RCC 7860 (cell line): ENCODE measurements at regions not wholly inside any gene's neighbourhood (a gene's known extent, or its start where the extent isn't known, plus 50 kb on each side); places are given as distances from the start of the nearest gene placed in this dataset.
"Not testable (repeated sequence)": the region's sequence is repeated elsewhere in the genome, so short reads cannot be mapped to it uniquely, and the experiment has no call there.

ENCODE experiments used
- DNase-seq: peaks from one replicate; pipeline ENCODE4 v3.0.0-alpha.2; 2015; ENCODE audit warnings: low spot score
- FAIRE-seq: peaks from 2 replicates; lab custom pipeline; 2012; peaks lifted over from hg19 to GRCh38; lab: Jason Lieb, UNC

DNA sequence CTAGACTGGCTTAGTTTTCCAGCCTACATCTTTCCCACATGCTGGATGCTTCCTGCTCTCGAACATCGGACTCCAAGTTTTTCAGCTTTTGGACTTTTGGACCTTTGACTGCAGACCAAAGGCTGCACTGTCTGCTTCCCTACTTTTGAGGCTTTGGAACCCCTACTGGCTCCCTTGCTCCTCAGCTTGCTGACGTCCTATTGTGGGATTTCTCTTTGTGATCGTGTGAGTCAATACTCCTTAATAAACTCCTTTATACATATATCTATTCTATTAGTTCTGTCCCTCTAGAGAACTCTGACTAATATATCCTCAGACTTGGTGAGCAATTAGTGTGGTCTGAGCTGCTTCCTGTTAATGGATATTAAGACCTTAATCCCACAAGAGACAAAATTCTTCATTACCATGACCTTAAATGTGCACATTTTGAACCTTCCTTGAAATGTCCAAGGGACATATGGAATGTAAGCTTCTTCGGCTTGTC lies 752.9 kb downstream of the CDH18 start:
- FAIRE-seq = no peak
- no peak for DNase-seq

DNA sequence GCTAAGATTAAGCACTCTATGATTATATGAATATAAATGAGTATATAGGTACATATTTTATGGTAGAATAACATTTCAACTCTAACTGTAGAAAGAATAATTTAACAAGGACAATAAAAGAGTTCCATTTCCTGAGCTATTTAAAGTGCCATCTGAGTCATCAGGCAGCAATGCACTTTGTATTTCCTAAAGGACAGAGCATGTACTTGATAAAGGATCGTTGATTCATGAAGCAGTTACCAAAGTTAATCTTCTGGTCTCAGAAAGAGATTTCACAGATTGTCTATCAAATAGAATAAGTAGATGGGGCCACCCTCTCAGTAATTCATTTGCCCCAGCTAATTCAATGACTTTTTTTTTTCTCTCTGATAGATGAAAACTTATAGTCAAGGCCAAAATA lies 747.8 kb downstream of the CDH18 start:
- DNase-seq (peak; percentile 53), FAIRE-seq (peak; percentile 59)

DNA sequence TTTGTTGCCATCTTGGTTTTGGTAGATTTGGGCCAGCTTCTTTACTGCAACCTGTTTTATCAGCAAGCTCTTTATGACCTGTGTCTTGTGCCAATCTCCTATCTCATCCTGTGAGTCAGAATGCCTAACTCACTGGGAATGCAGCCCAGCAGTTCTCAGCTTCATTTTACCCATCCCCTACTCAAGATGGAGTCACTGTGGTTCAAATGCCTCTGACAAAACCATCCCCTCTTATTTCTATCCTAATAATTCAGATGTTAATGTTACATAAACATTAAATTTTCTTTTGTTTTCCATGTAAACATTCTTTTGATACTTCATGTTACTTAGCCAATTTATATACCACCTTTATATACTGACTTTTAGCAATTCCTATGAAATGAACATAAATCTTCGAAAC lies 746.3 kb downstream of the CDH18 start:
- peak; percentile 52 for DNase-seq
- FAIRE-seq = peak; percentile 20

DNA sequence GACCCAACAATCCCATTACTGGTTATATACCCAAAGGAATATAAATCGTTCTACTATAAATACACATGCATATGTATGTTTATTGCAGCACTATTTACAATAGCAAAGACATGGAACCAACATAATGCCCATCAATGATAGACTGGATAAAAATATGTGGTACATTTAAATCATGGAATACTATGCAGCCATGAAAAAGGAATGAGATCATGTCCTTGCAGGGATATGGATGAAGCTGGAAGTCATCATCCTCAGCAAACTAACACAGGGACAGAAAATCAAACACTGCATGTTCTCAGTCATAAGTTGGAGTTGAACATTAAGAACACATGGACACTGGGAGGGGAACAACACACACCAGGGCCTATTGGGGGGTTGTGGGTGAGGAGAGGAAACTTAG lies 741.8 kb downstream of the CDH18 start:
- DNase-seq, FAIRE-seq: not testable (repeated sequence)

DNA sequence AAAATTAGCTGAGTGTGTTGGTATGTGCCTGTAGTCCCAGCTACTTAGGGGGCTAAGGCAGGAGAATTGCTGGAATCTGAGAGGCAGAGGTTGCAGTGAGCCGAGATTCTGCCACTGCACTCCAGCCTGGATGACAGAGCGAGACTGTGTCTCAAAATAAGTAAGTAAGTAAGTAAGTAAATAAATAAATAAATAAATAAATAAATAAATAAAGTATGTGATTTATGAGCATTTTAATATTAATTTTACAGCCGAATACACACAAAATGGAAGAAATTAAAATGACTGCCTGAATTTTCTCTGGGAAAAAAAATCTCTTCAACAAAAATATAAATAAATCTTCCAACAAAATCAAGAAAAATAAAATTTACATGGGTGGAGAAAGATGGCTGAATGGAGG lies 740.7 kb downstream of the CDH18 start:
- DNase-seq (no peak), FAIRE-seq (no peak)

DNA sequence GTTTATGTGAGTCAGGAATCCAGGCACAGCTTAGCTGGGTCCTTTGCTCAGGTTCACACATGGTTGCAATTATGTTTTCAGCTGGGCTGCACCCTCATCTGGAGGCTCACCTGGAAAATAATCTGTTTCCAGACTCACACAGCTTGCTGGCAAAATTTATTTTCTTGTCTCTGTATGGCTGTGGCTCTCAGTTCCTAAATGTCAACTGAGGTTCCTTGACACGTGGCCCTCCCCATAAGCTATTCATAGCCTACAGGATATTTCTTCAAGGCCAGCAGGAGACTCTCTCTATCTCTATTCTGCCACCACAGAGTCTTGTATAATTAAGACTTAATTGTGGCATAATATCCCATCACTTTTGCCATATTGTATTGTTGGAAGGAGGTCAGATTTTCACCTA lies 732.0 kb downstream of the CDH18 start:
- DNase-seq (no peak), FAIRE-seq (no peak)

DNA sequence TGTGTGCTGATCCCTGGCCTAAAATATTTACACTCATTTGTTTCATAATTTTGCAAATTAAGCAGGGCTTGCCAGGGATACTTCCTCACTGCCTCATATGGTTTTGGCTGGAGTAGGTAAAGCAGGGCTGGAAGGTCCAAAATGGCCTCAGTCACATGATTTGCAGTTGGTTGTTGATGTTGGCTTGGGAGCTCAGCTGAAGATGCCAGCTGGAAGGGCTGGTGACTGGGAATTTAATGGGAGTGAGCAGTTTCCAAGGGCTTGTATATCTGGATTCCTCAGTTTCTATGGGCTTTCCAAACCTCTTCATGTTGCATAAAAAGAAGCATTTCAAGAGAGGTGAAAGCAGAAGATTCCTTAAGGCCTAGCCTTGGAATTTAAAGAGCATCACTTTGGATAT lies 729.3 kb downstream of the CDH18 start:
- DNase-seq = no peak
- FAIRE-seq = no peak

DNA sequence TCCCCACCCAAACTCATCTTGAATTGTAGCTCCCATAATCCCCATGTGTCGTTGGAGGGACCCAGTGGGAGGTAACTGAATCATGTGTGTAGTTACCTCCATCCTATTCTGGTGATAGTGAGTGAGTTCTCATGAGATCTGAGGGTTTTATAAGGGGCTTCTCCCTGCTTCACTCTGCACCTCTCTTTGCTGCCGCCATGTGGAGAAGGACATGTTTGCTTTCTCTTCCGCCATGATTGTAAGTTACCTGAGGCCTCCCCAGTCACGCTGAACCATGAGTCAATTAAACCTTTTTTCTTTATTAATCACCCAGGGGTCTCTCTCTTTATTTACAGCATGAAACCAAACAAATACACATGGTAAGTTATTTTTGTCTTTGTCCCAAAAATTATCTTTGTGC lies 726.1 kb downstream of the CDH18 start:
- FAIRE-seq (no peak), DNase-seq (no peak)

DNA sequence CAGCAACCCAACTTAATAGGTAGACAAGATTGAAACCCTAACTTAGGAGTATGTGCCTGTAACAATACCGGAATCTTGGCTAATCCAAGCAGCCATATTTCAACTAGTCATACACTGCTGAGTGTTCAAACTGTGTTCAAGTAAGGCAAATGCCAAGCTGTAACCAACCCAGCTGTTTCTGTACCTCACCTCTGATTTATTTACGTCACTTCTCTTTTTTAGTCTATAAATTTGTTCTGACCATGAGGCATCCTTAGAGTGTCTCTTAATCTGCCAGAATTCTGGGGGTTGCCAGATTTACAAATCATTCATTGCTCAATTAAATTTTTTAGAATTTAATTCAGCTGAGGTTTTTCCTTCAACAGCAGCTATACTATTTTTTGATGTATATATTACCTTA lies 723.2 kb downstream of the CDH18 start:
- FAIRE-seq (no peak), DNase-seq (no peak)

DNA sequence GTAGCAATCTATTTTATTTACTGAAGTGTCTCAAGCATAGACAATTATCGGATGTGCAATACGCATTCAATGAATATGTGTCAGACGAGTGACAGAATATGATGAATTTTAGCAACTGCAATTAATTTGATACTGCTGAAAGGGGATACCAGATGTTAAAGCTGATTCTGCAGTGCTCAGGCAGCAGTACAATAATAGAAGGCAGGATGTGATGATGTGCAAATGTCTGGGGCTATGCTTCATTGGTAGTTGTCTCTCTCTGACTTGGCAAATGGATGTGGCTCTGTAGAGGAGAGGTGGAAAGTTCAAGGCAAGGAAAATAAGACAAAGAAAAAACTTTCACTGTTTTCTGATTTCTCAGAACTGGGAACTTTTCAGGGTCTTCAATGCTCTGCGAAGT lies 721.2 kb downstream of the CDH18 start:
- FAIRE-seq = no peak
- DNase-seq = no peak

DNA sequence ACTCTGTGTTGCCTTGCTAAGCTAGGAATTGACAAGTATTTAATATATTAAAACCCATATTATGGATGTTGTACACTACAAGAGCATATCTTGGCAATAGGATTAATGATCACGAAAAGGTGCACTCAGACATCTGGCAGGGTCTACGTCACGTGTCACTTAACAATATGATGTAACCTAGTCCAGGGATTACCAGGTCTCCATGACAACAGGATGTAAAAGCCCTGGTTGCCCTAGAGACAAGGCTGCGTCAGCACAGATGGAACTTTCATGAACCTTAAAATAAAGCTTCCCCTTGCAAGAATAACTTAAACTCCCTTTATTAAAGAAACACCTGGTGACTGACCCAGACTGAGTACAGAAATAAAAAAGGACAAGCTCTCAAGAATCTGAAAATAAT lies 717.8 kb downstream of the CDH18 start:
- FAIRE-seq (no peak), DNase-seq (no peak)

DNA sequence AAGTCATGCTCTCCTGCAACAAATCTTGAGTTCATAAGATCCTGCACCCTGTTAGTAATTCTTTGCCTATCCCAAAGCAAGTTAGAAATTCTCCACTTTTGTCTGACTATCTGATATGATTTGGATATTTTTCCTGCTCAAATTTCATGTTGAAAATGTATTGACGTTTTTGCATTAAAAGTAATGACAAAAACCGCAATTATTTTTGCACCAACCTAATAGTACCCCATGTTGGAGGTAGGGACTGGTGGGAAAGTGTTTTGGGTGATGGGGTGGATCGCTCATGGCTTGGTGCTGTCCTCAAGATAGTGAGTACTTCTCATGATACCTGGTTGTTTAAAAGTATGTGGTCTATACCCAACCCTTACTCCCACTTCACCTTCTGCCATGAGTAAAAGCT lies 713.4 kb downstream of the CDH18 start:
- DNase-seq (no peak), FAIRE-seq (no peak)

DNA sequence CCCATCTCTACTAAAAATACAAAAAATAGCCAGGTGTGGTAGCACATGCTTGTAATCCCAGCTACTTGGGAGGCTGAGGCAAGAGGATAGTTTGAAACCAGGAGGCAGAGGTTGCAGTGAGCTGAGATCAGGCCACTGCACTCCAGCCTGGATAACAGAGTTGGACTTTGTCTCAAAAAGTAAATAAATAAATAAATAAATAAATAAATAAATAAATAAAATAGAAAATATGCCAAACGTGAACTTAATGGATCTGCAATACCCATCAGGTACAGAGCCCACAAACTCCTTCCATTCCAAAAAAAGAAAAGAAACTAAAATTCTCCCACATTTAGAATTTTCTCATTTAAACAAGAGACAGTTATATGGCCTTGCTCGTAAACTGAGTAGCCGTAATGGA lies 702.7 kb downstream of the CDH18 start:
- DNase-seq (no peak), FAIRE-seq (no peak)

DNA sequence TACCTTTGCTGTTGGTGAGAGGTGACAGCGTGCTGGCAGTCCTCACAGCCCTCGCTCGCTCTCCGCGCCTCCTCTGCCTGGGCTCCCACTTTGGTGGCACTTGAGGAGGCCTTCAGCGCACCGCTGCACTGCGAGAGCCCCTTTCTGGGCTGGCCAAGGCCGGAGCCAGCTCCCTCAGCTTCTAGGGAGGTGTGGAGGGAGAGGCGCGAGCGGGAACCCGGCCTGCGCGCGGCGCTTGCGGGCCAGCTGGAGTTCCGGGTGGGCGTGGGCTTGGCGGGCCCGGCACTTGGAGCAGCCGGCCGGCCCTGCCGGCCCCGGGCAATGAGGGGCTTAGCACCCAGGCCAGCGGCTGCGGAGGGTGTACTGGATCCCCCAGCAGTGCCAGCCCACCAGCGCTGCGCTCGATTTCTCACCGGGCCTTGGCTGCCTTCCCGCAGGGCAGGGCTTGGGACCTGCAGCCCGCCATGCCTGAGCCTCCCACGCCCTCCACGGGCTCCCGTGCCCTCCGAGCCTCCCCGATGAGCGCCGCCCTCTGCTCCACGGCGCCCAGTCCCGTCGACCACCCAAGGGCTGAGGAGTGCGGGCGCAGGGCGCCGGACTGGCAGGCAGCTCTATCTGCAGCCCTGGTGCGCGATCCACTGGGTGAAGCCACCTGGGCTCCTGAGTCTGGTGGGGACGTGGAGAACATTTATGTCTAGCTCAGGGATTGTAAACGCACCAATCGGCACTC lies 700.3 kb downstream of the CDH18 start:
- not testable (repeated sequence) for FAIRE-seq, DNase-seq

DNA sequence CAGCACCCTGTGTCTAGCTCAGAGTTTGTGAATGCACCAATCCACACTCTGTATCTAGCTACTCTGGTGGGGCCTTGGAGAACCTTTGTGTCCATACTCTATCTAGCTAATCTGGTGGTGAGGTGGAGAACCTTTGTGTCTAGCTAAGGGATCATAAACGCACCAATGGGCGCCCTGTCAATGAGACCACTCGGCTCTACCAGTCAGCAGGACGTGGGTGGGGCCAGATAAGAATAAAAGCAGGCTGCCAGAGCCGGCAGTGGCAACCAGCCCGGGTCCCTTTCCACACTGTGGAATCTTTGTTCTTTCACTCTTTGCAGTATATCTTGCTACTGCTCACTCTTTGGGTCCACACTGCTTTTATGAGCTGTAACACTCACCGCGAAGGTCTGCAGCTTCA lies 699.7 kb downstream of the CDH18 start:
- FAIRE-seq, DNase-seq: not testable (repeated sequence)

DNA sequence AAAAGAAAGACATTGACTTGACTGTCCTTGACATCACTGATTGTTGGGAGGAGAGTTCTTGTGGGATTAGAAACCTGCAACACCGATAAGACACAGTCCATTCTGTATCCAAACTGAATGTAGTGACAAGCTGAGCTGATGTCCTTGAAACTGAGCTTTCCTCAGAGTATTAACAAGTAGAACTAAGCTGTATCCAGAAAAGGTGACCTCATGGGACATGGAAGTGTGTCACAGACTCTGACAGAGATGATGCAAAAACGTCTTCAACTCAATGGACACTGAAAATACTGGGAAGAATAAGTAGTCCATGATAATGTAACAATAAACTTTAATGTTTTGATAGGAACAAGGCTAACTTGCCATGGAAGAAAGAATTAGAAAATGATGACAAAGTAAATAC lies 690.1 kb downstream of the CDH18 start:
- FAIRE-seq = no peak
- no peak for DNase-seq

DNA sequence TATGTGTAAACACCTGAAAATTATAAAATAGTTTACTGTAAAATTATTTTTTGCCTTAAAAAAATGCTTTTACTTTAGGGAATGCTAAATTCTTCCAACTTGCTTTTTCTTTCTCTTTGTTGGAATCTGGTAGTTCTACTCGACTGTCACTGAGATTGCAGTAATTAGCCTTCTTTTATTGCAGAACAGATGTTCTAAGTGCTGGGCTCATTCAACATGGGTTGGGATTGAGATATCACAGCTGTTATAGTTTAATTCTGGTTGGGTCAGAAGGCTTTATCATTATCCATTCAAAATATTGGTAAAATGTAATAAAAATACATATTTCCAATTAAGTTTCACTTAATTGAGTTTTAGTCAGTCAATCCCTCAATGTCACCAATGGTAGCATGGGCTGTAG lies 686.7 kb downstream of the CDH18 start:
- FAIRE-seq (no peak), DNase-seq (no peak)

DNA sequence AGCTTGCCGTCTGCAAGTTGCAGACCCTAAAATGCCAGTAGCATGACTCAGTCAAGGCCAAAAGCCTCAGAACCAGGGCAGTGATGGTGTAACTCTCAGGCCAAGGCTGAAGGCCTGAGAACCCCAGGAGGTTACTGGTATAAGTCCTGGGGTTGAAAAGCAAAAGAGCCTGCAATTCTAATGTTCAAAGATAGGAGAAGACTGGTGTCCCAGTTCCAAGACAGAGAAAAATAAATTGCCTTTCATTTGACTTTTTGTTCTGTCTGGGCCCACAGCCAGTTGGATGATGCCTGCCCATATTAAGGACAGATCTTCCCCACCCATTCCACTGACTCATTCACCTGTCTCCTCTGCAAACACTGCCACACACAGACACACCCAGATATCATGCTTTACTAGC lies 673.2 kb downstream of the CDH18 start:
- DNase-seq (peak; percentile 46), FAIRE-seq (no peak)

DNA sequence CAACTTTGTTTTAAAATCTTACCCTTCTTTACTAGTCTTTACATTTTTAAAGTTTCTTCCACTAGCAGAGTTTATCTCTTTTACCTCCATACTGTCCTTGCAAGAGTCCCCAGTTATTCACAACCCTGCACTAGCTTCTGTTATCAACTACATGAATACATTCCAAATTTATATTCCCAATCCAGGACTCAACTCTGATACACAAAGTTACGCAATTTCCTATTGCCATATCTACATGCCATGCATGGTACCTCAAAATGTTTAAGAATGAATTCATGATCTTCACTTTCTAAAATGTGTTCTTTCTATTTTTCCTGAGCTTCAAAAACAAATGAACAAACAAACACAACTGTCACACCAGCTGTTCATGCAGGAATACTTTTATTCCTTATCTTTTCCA lies 668.7 kb downstream of the CDH18 start:
- no peak for DNase-seq
- no peak for FAIRE-seq

DNA sequence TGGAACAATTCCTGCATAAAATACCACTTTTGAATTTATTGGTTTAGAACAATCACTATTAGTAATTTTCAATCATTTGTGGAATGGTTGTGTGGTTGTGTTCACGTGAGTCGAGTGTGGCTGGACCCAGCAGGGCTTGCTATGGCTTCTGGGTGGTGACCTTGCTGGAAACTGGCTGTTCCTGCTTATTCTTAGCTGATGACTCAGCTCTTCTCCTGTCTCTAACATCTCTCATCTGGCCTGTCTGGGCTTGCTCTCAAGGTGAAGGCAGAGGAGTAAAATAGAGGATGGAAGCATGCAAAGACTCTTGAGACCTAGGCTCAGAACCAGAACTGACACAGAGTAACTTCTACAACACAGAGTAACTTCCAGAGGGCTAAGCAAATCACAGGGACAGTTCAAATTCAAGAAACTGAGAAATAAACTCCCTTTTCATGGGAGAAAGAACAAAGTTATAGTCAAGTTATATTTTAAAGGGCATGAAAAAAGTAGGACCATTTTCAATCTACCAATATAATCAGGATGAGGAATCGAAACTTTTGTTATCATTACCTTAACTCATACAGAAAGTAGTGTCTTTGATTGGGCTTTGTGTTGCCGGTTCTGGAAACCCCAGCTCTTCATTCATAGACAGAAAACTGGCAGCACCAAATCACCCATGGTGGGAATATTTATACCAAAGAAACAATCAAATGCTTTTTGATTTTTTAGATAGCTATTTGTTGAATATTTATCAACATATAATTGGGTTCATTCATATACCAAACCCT lies 665.1 kb downstream of the CDH18 start:
- DNase-seq (peak; percentile 42), FAIRE-seq (no peak)

DNA sequence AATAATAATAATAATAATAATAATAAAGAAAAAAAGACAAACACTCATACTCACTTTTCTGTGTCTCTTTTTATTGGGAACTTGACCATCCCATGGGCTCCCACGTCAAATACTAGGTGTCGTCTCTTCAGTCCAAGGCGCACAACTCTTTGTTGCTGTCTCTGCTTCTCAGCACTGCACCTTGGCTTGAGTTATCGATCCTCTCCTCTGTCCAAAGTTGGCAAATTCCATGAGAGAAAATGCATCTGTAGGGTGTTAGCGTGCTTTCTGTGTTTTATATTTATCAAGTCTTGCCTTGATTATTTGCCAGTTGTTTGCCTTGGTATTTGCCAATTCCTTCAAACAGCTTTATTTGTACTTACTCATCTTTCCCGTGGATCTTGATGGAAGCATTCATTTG lies 653.7 kb downstream of the CDH18 start:
- DNase-seq = no peak
- no peak for FAIRE-seq

DNA sequence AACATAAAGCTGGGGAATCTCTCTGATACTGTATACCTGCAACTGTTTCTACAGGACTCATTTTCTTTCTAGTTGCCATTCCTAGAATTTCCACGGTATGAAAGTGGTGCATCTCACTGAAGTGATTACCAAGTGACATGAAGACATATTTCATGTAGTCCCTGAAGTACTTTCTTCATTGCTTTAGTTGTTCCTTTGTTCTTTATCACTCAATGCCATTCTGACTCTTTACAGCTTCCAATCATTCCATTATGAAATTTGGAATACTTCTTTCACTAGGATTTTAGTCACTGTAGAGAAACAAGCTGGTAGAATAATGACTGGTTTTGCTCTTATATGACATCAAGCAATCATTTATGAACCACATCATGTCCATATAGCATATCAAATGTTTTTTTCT lies 645.1 kb downstream of the CDH18 start:
- DNase-seq = no peak
- FAIRE-seq = no peak
